Right ventricle myocardium superior (tissue), 1 donor: ENCODE measurements at regions not wholly inside any gene's neighbourhood (a gene's known extent, or its start where the extent isn't known, plus 50 kb on each side); places are given as distances from the start of the nearest gene placed in this dataset.

Experiments
- ATAC-seq: fragments of 200-7000 bp; cut with Tn5 transposase; one replicate; pipeline ENCODE4 v1.9.1; 2020; ENCODE audit warnings: mild to moderate bottlenecking; ENCODE audit not compliant: poor library complexity
- DNase-seq: peaks from one replicate; pipeline ENCODE4 v3.0.0-alpha.2; 2020
- intact Hi-C: fragments of 100-400 bp; cut with DNase I; formaldehyde crosslinking; loops from one replicate; pipeline ENCODE4 v1.11.2; 2022
- donor health status: DM: no; HTN: yes; CAD: no; lungs with severe emphysema.

GRCh38 chr1:181392613-181393220 lies 90.6 kb upstream of the CACNA1E start:
- no peak for ATAC-seq
- no peak for DNase-seq
- intact Hi-C loops, result no loop called here

GRCh38 chr1:181394766-181395165 lies 88.6 kb upstream of the CACNA1E start:
- intact Hi-C loops, result no loop called here
- no peak for ATAC-seq
- no peak for DNase-seq

GRCh38 chr1:181396171-181396670 lies 87.1 kb upstream of the CACNA1E start:
- DNase-seq, result no peak
- ATAC-seq, result no peak
- intact Hi-C loops, result no loop called here

- DNase-seq (no peak), ATAC-seq (no peak)
- intact Hi-C loops, result no loop called here
These were observed 86.5 kb upstream of the CACNA1E start for GRCh38 chr1:181396811-181397210.

GRCh38 chr1:181397845-181398244 lies 85.5 kb upstream of the CACNA1E start:
- ATAC-seq, result no peak
- no peak for DNase-seq
- intact Hi-C loops, result no loop called here

GRCh38 chr1:181398544-181398943 lies 84.8 kb upstream of the CACNA1E start:
- no peak for DNase-seq

GRCh38 chr1:181405584-181405983 lies 77.7 kb upstream of the CACNA1E start:
- intact Hi-C loops, result no loop called here
- ATAC-seq, result no peak
- DNase-seq, result no peak

More at GRCh38 chr1:181398544-181398943, 84.8 kb upstream of the CACNA1E start:
- intact Hi-C loops, result no loop called here
- no peak for ATAC-seq

GRCh38 chr1:181406989-181407388 lies 76.3 kb upstream of the CACNA1E start:
- no peak for DNase-seq
- intact Hi-C loops, result no loop called here
- ATAC-seq, result no peak

- intact Hi-C loops, result no loop called here
- ATAC-seq, result no peak
These were observed 73.3 kb upstream of the CACNA1E start for GRCh38 chr1:181409981-181410380.

GRCh38 chr1:181412746-181413145 lies 70.6 kb upstream of the CACNA1E start:
- ATAC-seq, result no peak
- intact Hi-C loops, result no loop called here
- DNase-seq, result no peak

More at GRCh38 chr1:181409981-181410380, 73.3 kb upstream of the CACNA1E start:
- no peak for DNase-seq

GRCh38 chr1:181413195-181413815 lies 70.0 kb upstream of the CACNA1E start:
- DNase-seq, result no peak
- intact Hi-C loops, result no loop called here
- ATAC-seq, result no peak

GRCh38 chr1:181413836-181414235 lies 69.5 kb upstream of the CACNA1E start:
- no peak for DNase-seq
- ATAC-seq, result no peak
- intact Hi-C loops, result no loop called here

GRCh38 chr1:181416268-181416860 lies 67.0 kb upstream of the CACNA1E start:
- intact Hi-C loops, result no loop called here
- no peak for ATAC-seq

GRCh38 chr1:181417915-181418314 lies 65.4 kb upstream of the CACNA1E start:
- ATAC-seq (no peak), DNase-seq (no peak)
- intact Hi-C loops, result no loop called here

More at GRCh38 chr1:181416268-181416860, 67.0 kb upstream of the CACNA1E start:
- no peak for DNase-seq

GRCh38 chr1:181423301-181423918 lies 59.9 kb upstream of the CACNA1E start:
- peak; percentile 60 for DNase-seq
- ATAC-seq, result peak; percentile 84
- intact Hi-C loops, result no loop called here

GRCh38 chr1:181424786-181425403 lies 58.4 kb upstream of the CACNA1E start:
- DNase-seq (peak; percentile 68), ATAC-seq (peak; percentile 62)
- intact Hi-C loops, result loop anchor here (2.0 kb wide), 1 partner anchor 234 kb away; no protein-coding TSS in a partner anchor

GRCh38 chr1:181425566-181425965 lies 57.8 kb upstream of the CACNA1E start:
- ATAC-seq (no peak), DNase-seq (no peak)
- intact Hi-C loops, result loop anchor here (2.0 kb wide), 1 partner anchor 235 kb away; no protein-coding TSS in a partner anchor

- DNase-seq, result no peak
- ATAC-seq, result no peak
- intact Hi-C loops, result no loop called here
These were observed 53.9 kb upstream of the CACNA1E start for GRCh38 chr1:181429462-181429861.
